Left lung (tissue), 4 donors: ENCODE measurements at regions not wholly inside any gene's neighbourhood (a gene's known extent, or its start where the extent isn't known, plus 50 kb on each side); places are given as distances from the start of the nearest gene placed in this dataset.

ENCODE experiments used
- ATAC-seq: fragments of 200-7000 bp; cut with Tn5 transposase; one replicate; pipeline ENCODE4 v1.9.1; 2020; ENCODE audit warnings: moderate library complexity
- DNase-seq, 4 donors: peaks; one replicate each; pipeline ENCODE4 v3.0.0-alpha.2; 2013 to 2020
- H3K27ac ChIP-seq, 2 donors: fragments of 200-600 bp; sonication (generic) in 1 of 2; one replicate each; pipeline versions ENCODE4 v1.5.0 to v1.8.0; 2020 to 2021
- H3K27me3 ChIP-seq, 2 donors: fragments of 200-600 bp; sonication (generic) in 1 of 2; one replicate each; pipeline versions ENCODE4 v1.5.0 to v1.8.0; 2020 to 2021
- H3K36me3 ChIP-seq, 2 donors: fragments of 200-600 bp; sonication (generic) in 1 of 2; one replicate each; pipeline versions ENCODE4 v1.5.0 to v1.8.0; 2020 to 2021
- H3K4me1 ChIP-seq, 2 donors: fragments of 200-600 bp; one replicate each; pipeline ENCODE4 v1.8.0; 2021
- H3K4me3 ChIP-seq, 2 donors: fragments of 200-600 bp; sonication (generic) in 1 of 2; one replicate each; pipeline versions ENCODE4 v1.5.0 to v1.8.0; 2020 to 2021; ENCODE audit warnings: mild to moderate bottlenecking in 1 of 2
- H3K9me3 ChIP-seq, 2 donors: fragments of 200-600 bp; sonication (generic) in 1 of 2; one replicate each; pipeline versions ENCODE4 v1.5.0 to v1.8.0; 2020 to 2021
- CTCF ChIP-seq, 2 donors: fragments of 200-600 bp; sonication (generic) in 1 of 2; IDR thresholded peaks; one replicate each; pipeline versions ENCODE4 v1.5.0 to v1.8.0; 2021; ENCODE audit warnings: antibody characterized with exemption in 2 of 2
- intact Hi-C, 2 donors: fragments of 100-400 bp; cut with DNase I; formaldehyde crosslinking; loops; one replicate each; pipeline versions ENCODE4 v1.11.2 to v1.14.2; 2022
- donor health status: DM: no; HTN: yes; CAD: no.
- donor health status: DM: no; HTN: no; CAD: no.

- no peaks in the 10 kb centered on the region for H3K27me3 ChIP-seq
- DNase-seq (no peak), ATAC-seq (no peak)
- H3K27ac ChIP-seq: no peak overlapping the region
- no peaks in the 10 kb centered on the region for H3K36me3 ChIP-seq
- no peak overlapping the region for H3K4me3 ChIP-seq
- TF ChIP-seq CTCF (IDR thresholded peaks at IDR 0.05): no peak
- no peaks in the 10 kb centered on the region for H3K4me1 ChIP-seq
- intact Hi-C loops: no loop called here
- H3K9me3 ChIP-seq: peaks cover 0 to 3% of the 10 kb centered on the region in 2 donors
Observed at GRCh38 chr21:32141318-32141633, 137.6 kb downstream of the MIS18A start.

- no peaks in the 10 kb centered on the region for H3K36me3 ChIP-seq
- DNase-seq: no peak
- H3K27me3 ChIP-seq: no peaks in the 10 kb centered on the region
- H3K4me1 ChIP-seq: no peaks in the 10 kb centered on the region
- H3K27ac ChIP-seq: no peak overlapping the region
- intact Hi-C loops: no loop called here
- ATAC-seq: no peak
- H3K4me3 ChIP-seq: no peak overlapping the region
- TF ChIP-seq CTCF (IDR thresholded peaks at IDR 0.05): no peak
- peaks cover 0 to 3% of the 10 kb centered on the region in 2 donors for H3K9me3 ChIP-seq
Observed at GRCh38 chr21:32140604-32141317, 138.1 kb downstream of the MIS18A start.

- no peaks in the 10 kb centered on the region for H3K4me1 ChIP-seq
- intact Hi-C loops: no loop called here
- no peaks in the 10 kb centered on the region for H3K27me3 ChIP-seq
- ATAC-seq (no peak), DNase-seq (no peak)
- TF ChIP-seq CTCF (IDR thresholded peaks at IDR 0.05): no peak
- H3K36me3 ChIP-seq: no peaks in the 10 kb centered on the region
- H3K27ac ChIP-seq: no peak overlapping the region
- no peak overlapping the region for H3K4me3 ChIP-seq
- peaks cover 0 to 3% of the 10 kb centered on the region in 2 donors for H3K9me3 ChIP-seq
Observed at GRCh38 chr21:32140151-32140550, 138.7 kb downstream of the MIS18A start.

- no peak for TF ChIP-seq CTCF (IDR thresholded peaks at IDR 0.05)
- intact Hi-C loops: no loop called here
- no peak overlapping the region for H3K27ac ChIP-seq
- H3K27me3 ChIP-seq: no peaks in the 10 kb centered on the region
- no peak for DNase-seq
- H3K4me3 ChIP-seq: no peak overlapping the region
- H3K9me3 ChIP-seq: peaks cover 0 to 3% of the 10 kb centered on the region in 2 donors
- H3K4me1 ChIP-seq: no peaks in the 10 kb centered on the region
- no peaks in the 10 kb centered on the region for H3K36me3 ChIP-seq
- ATAC-seq: no peak
Observed at GRCh38 chr21:32138658-32139057, 140.2 kb downstream of the MIS18A start.

- no peaks in the 10 kb centered on the region for H3K27me3 ChIP-seq
- TF ChIP-seq CTCF (IDR thresholded peaks at IDR 0.05): no peak
- H3K9me3 ChIP-seq: peaks cover 0 to 3% of the 10 kb centered on the region in 2 donors
- no peaks in the 10 kb centered on the region for H3K36me3 ChIP-seq
- no peak overlapping the region for H3K27ac ChIP-seq
- no peaks in the 10 kb centered on the region for H3K4me1 ChIP-seq
- ATAC-seq: no peak
- intact Hi-C loops: no loop called here
- no peak overlapping the region for H3K4me3 ChIP-seq
- no peak for DNase-seq
Observed at GRCh38 chr21:32137931-32138330, 140.9 kb downstream of the MIS18A start.
